NCI-H1105 (cell line): ENCODE measurements at regions not wholly inside any gene's neighbourhood (a gene's known extent, or its start where the extent isn't known, plus 50 kb on each side); places are given as distances from the start of the nearest gene placed in this dataset.
"Not testable (repeated sequence)": the region's sequence is repeated elsewhere in the genome, so short reads cannot be mapped to it uniquely, and the experiment has no call there.

Experiments used
- DNase-seq: peaks from one replicate; lab custom pipeline; 2025; lab: John Stamatoyannopoulos, UW

- no peak for DNase-seq
Measured at GRCh38 chr5:104904561-104904960, 1342.0 kb upstream of the NUDT12 start.

DNA sequence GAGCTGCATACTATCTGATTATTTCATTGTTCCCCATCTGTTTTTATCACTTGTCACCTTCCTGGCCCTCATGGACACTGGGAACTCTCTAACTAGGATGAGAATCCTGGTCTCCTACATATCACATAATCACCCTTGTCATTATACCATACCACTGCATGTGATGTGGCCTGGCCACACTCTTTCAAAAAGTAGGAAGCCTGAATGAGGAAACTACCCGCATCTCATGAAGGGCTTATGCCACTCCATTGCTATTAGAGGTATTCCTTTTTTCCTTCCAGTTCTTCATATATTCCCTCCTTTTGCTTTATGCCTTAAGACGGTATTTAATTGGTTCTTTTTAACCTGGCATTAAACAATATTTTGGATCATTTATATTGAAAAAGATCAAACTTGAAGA lies 1341.4 kb upstream of the NUDT12 start:
- DNase-seq = no peak

DNA sequence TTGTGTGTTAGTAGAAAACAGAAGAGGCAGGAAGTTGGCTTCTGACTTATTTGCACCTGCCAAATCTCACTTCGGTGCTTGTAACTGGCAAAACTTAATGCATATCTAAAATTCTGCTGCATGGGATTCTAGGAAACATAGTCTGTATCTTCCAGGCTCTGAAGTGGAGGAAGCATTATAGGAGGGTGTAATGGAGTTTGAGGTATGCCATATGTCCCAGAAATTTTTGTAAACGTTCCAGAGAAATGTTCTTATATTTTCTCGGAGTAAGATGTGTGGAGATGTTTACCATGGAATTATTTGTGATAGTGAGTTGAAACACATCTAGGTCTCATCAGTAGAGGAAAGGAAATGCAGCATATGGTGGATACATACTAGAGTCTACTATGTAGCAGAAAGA lies 1329.0 kb upstream of the NUDT12 start:
- DNase-seq = no peak

DNA sequence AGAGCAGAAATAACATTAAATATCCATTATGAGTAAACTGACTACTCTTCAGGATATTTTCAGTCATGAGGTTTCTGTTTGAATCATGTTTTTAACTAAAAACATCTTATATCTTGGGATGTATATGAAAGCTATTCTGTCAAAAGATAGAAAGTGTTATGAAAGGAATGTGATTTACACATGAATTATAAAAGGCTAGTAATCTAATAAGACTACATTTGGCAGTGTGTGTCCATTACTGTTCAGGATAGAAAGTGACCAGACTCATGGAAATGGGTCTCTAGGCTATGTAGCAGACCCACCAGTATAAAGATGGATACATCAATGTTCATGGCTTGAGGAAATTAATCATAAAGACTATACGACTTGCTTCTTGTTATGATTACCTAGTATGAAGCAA lies 1328.2 kb upstream of the NUDT12 start:
- DNase-seq = no peak

- no peak for DNase-seq
Measured at GRCh38 chr5:104859437-104859836, 1296.8 kb upstream of the NUDT12 start.

GRCh38 chr5:104852099-104852498 lies 1289.5 kb upstream of the NUDT12 start:
- not testable (repeated sequence) for DNase-seq

DNA sequence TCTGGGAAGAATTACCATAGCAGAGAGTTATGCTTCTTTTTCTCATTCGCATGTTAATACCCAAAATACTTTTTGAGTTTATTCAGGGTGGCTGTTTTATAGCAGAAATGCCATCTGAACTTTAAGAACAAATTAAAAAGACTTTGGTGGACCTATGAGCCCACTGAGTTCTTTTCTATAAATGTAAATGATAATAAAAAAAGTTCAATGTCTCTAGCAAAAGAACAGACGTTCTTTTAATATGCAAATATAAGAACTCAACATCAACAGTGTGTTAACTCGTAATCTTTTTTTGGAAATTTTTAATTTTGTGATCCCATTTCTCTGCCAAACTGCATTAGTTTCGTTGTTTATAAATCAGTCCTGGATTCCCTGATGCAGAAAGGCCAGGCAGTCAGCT lies 1283.0 kb upstream of the NUDT12 start:
- no peak for DNase-seq

DNA sequence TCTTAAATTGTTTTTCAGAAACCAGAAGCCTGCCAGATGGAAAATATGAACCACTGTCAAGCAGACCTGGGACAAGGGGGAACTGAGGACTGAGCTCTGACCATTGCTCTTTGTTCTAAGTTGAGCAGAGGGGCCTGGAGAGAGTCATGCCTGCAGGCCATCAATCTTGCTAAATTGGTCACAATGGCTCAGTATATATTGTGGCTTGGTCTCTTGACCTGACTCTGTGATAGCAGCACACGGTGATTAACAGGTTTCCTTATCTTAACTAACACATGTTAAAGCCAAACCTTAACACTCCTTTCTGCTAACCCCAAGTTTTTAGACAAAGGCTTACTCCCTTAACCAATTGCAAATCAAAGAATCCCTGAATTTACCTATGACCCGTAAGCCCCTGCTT lies 1281.2 kb upstream of the NUDT12 start:
- DNase-seq = no peak

GRCh38 chr5:104840284-104840683 lies 1277.7 kb upstream of the NUDT12 start:
- DNase-seq = no peak

GRCh38 chr5:104831515-104831914 lies 1268.9 kb upstream of the NUDT12 start:
- DNase-seq = not testable (repeated sequence)

DNA sequence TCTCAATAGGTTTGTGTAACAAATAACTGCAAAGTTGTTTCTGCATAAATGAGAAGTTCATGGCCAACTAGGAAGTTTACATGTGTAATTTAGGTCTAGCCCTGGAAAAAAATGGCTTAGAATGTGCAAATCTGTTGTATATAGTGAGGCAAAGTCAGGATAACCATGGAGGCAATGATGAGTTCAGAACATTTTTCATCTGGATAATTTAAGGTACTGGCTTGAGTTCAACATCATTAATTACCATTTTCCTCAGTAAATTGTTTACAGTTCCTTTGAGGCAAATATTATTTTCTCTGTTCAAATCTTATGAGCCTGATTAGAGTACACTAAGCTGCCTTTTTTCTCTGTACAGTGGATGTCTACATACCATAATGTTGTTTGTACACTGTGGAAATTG lies 1259.0 kb upstream of the NUDT12 start:
- no peak for DNase-seq

GRCh38 chr5:104817127-104817526 lies 1254.5 kb upstream of the NUDT12 start:
- DNase-seq = no peak

DNA sequence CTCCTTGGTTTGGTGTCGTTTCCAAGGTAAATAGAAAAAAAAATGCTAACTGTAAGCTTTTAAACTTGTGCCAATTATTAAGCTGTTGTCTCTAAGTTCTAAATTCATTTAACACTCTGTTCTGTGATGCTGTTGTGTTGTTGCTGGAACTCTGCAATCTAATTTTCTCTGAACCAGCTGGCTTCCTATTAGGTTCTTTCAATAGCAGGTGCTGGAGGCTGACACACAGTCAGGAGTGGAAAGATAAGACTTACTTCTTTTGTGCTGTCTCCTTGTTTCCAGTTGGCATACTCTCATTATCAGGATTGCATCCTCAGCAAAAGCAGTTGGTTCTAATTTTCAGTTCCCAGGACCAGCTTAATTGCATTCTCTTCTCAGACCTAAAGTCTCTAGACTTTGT lies 1252.6 kb upstream of the NUDT12 start:
- no peak for DNase-seq

DNA sequence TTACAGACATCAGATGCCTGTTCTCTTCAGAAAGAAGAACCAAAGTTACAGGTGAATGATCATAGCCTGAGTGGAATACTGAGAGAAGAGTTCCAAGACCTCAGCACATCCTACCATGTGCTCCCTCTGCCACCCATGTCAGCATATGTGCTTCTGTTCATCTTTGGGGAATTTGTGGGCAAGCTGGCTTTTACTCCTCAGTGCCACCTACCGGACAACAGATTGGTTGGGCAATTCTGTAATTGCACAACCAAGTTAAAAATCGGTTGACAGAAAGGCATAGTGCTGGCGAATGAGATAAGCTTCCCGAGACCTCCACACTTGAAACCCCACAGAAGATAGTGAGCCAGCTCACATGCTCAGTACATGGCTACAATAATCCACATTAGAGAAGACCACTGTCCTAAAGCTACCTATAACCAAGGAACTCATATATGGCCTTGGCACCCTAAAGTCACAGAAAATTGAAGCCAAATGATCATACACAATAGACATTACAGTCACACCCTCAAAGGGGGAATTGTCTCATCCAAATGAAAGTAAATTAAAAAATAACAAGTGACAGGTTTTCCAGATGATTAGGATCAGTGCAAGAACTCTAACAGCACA lies 1238.0 kb upstream of the NUDT12 start:
- no peak for DNase-seq

- no peak for DNase-seq
Measured at GRCh38 chr5:104793755-104794080, 1231.1 kb upstream of the NUDT12 start.

DNA sequence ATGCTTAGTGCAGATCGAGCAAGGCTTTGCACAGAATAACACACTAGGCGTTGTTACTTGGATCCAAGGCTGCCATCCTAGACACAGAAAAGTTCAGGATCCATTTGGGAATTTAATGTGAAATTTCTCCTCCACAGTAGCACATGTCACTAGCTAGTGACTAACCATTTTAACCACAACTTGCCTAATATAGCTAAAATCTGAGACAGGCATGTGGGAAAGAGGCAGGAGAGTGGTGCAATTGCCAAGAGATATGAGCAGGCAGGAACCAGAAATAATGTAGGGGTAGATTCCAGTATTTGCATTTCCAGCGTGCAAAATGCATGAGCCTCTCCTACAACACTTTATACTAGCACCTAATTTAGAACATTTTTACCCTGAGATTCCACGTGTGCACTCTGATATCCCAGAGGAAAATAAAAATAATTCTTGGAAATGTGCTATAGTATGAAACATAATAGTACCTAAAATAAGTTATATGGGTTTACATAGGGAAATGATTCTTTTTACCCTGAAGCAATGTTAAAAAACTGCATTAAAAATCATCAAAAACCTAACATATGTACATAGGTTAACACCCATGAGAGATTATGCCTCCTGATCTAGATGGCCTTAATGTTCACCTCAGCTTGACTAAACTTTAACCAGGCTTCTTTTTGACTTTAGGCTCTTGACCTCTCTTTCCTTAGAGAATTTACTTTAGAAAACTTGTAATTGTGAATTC lies 1230.6 kb upstream of the NUDT12 start:
- no peak for DNase-seq

DNA sequence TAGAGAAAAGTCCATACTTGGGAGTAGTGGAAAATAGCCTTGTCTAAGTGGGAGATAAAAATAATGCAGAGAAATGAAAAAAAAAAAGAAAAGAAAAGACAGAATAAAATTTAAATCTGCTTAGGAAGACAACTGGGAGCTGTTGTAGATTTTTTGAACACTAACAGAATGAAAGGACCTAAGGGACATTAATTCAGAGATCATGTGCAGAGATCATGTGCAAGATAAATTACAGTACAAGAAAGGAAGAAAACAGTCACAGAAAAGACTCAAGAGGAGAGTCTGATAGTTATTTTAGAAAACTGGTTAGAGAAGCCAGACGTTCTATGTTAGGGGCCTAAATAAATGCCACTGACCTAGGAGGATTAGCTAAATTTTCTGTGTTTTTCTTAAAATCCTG lies 1226.8 kb upstream of the NUDT12 start:
- no peak for DNase-seq

- DNase-seq = no peak
Measured at GRCh38 chr5:104785097-104785496, 1222.5 kb upstream of the NUDT12 start.

- no peak for DNase-seq
Measured at GRCh38 chr5:104774372-104774771, 1211.8 kb upstream of the NUDT12 start.

- no peak for DNase-seq
Measured at GRCh38 chr5:104764197-104764596, 1201.6 kb upstream of the NUDT12 start.

GRCh38 chr5:104763216-104763615 lies 1200.6 kb upstream of the NUDT12 start:
- DNase-seq = no peak

DNA sequence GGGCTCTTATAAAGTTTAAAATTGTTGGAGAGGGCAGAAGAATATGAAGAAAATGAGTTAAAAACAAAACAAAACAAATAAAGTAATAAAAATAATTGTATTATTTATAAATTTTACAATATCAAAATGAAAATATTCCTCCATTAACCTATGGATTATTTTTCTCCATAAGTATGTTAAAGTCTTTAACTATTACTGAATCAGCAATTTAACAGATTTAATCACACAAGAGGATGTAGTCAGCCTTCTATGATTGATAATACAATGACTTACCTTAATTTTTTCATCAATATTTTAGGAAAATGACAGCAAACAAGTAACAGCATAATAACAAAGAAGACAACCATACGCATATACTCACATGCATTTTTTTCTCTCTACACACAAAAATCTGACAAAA lies 1195.3 kb upstream of the NUDT12 start:
- DNase-seq = no peak

GRCh38 chr5:104755806-104756205 lies 1193.2 kb upstream of the NUDT12 start:
- DNase-seq = no peak

DNA sequence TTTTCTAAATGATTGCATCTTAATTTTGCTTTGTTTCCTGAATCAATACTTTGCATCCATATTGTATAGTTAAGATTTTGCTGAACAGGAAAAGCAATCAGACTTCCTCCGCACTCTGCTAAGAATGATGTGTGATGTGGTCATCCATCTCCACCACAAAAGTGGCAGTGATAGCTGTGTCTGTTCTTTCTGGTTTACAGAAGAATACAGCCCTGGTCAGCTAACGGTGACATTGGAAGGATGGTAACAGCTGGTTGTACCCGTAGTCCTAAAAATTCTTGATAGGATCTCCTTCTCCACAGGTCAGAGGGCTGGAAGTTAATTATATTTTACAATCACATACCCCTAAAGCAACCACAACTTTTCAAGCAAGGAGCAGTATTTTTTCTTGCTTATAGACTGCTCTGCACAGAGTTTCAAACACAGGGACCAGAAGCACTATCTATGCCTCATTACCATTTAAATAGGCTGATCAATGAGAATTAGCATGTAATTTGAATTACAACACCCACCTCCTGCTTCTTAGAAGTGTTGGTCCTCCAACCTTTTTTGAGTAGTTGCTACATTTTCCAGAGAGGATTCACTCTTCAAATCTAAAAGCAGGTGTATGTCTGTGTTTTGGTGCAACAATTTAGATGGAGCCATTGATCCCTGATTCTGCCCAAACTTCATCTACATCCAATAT lies 1191.9 kb upstream of the NUDT12 start:
- no peak for DNase-seq
